ENCODE measurements at regions not wholly inside any gene's neighbourhood (a gene's known extent, or its start where the extent isn't known, plus 50 kb on each side); places are given as distances from the start of the nearest gene placed in this dataset.

DNA sequence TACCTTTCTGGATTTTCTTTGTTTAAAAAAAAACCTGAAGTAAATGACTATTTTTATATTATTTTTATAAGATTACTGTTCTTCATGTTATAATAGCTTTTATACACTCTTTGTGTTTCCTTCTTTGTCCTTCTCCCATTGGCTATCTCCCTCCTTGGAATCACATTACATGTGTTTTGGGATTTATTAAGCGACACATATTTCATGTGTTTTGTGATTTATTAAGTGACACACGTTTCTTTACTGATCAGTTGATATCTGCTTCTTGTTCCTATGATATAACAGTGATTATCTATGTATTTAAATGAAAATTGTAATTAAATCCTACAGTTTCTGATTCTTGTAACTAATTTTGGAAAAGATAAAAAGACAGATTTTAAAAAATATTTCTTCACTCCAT is 817.3 kb upstream of the AGA start:
- Histone ChIP-seq H3K27me3 (no peaks in the 10 kb centered on the region), H3K4me1 (ENCODE audit: control insufficient read depth in 1 of 2, insufficient read depth in 1 of 2, low read depth in 1 of 2, low read length in 1 of 2) (no peaks in the 10 kb centered on the region), H3K9me3 (no peaks in the 10 kb centered on the region), H3K27ac (no peak overlapping the region), H3K36me3 (no peaks in the 10 kb centered on the region), H3K4me3 (ENCODE audit: low read depth in 1 of 2, low read length in 1 of 2) (no peak overlapping the region)
- TF ChIP-seq, protein P1, sequence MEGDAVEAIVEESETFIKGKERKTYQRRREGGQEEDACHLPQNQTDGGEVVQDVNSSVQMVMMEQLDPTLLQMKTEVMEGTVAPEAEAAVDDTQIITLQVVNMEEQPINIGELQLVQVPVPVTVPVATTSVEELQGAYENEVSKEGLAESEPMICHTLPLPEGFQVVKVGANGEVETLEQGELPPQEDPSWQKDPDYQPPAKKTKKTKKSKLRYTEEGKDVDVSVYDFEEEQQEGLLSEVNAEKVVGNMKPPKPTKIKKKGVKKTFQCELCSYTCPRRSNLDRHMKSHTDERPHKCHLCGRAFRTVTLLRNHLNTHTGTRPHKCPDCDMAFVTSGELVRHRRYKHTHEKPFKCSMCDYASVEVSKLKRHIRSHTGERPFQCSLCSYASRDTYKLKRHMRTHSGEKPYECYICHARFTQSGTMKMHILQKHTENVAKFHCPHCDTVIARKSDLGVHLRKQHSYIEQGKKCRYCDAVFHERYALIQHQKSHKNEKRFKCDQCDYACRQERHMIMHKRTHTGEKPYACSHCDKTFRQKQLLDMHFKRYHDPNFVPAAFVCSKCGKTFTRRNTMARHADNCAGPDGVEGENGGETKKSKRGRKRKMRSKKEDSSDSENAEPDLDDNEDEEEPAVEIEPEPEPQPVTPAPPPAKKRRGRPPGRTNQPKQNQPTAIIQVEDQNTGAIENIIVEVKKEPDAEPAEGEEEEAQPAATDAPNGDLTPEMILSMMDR (IDR thresholded peaks at IDR 0.05), result no peak

DNA sequence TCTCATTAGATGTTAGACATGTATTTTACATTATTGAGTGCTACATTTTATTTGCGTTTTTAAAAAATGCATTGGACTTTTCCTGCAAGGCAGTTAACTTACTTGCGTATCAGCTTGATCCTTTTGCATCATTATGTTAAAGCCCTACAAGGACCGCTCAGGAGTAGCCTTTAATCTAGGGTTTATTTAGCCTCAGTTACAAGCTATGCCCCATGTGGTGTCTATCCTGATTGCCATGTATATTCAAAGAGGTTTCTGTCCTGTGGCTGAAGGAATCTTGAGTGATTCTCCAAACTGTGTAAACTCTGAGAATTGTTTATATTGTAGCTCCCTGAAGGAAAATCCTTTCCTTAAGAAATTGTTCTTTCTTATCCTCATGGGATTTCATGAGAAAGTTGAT is 821.8 kb upstream of the AGA start:
- Histone ChIP-seq H3K27me3 (no peaks in the 10 kb centered on the region), H3K9me3 (no peaks in the 10 kb centered on the region), H3K4me3 (ENCODE audit: low read depth in 1 of 2, low read length in 1 of 2) (no peak overlapping the region), H3K27ac (no peak overlapping the region), H3K36me3 (no peaks in the 10 kb centered on the region), H3K4me1 (ENCODE audit: control insufficient read depth in 1 of 2, insufficient read depth in 1 of 2, low read depth in 1 of 2, low read length in 1 of 2) (no peaks in the 10 kb centered on the region)
- TF ChIP-seq, protein P1 (IDR thresholded peaks at IDR 0.05), result no peak

DNA sequence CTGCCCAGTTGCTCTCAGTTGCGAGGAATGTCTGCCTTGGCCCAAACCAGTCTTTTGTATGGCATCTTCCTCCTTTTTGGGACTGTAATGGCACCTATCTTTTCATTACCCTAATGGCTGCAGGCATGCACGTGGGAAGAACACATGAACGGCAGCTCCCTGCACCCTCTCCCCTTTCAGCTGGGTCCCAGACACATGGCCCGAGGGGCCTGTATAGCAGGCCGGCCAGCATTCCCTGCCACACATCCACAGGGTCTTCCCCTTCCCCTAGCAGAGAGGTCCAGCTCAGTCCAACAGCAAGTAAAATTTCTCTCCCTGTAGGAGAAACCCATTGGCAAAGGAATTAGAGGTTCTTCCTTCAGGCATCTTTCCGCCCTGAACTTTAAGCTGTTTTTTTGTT is 829.1 kb upstream of the AGA start:
- TF ChIP-seq, protein P1 (IDR thresholded peaks at IDR 0.05), result no peak

DNA sequence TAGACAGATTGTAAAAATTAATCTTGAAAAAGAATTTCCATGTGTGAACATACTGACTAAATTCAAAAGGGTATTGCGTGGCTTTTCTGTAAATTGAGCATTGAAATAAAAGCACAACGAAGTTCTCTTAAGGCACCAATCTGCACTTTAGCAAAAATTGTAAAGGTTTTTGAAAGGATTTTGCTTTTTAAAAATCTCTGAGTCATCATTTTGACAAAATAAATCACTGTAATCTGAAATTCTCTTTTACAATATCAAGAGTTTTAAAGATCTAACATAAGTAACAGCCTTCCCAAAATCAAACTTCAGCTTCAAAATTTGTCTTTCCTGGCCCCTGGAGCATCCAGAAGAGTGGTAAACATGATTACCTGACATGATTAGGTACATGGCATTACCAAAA is 830.9 kb upstream of the AGA start:
- Histone ChIP-seq H3K36me3 (no peaks in the 10 kb centered on the region), H3K27ac (no peak overlapping the region), H3K4me3 (ENCODE audit: low read depth in 1 of 2, low read length in 1 of 2) (no peak overlapping the region), H3K27me3 (no peaks in the 10 kb centered on the region), H3K9me3 (no peaks in the 10 kb centered on the region), H3K4me1 (ENCODE audit: control insufficient read depth in 1 of 2, insufficient read depth in 1 of 2, low read depth in 1 of 2, low read length in 1 of 2) (no peaks in the 10 kb centered on the region)
- TF ChIP-seq, protein P1 (IDR thresholded peaks at IDR 0.05), result no peak

More for the DNA sequence above, 829.1 kb upstream of the AGA start:
- H3K9me3 ChIP-seq, result no peaks in the 10 kb centered on the region
- H3K4me3 ChIP-seq (ENCODE audit: low read depth in 1 of 2, low read length in 1 of 2), result no peak overlapping the region
- H3K27me3 ChIP-seq, result no peaks in the 10 kb centered on the region
- no peaks in the 10 kb centered on the region for H3K36me3 ChIP-seq
- no peak overlapping the region for H3K27ac ChIP-seq
- H3K4me1 ChIP-seq (ENCODE audit: control insufficient read depth in 1 of 2, insufficient read depth in 1 of 2, low read depth in 1 of 2, low read length in 1 of 2), result no peaks in the 10 kb centered on the region

DNA sequence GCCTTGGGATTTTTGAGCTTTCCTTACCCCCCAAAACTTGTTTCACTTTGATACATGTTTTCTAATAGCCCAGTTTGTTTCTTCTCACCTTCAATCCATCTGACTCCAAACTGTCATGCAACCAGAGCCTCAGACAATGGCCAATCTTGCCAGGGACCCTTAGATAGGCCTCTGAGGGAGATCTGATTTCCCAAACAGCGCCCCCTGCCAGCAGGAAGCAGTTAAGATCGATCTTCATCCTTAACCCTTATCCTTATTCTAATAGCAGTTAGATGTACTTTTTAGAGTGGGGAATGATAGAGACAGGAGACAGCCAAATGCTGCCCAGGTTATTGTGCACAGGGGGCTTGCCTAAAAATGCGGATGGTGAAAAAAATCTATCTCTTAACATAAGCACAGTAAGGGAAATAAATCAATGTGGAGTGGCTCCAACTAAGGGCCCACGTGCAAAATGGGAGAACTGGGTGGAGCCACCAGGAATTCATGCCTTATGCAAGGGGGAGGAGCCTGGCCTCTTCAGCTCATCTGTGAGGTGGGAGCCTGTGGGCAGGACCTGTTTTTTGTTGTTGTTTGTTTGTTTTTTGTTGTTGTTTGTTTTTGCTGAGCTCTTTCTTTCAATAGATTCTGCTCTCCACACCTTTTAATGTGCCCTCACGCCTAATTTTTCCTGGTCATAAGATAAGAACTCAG is 833.6 kb upstream of the AGA start:
- no peaks in the 10 kb centered on the region for H3K27me3 ChIP-seq
- no peaks in the 10 kb centered on the region for H3K9me3 ChIP-seq
- no peaks in the 10 kb centered on the region for H3K4me1 ChIP-seq (ENCODE audit: control insufficient read depth in 1 of 2, insufficient read depth in 1 of 2, low read depth in 1 of 2, low read length in 1 of 2)
- no peak overlapping the region for H3K4me3 ChIP-seq (ENCODE audit: low read depth in 1 of 2, low read length in 1 of 2)
- TF ChIP-seq, protein P1 (IDR thresholded peaks at IDR 0.05), result no peak
- no peak overlapping the region for H3K27ac ChIP-seq
- no peaks in the 10 kb centered on the region for H3K36me3 ChIP-seq
